HepG2 (cell line): ENCODE measurements at regions not wholly inside any gene's neighbourhood (a gene's known extent, or its start where the extent isn't known, plus 50 kb on each side); places are given as distances from the start of the nearest gene placed in this dataset.

Experiments used
- MAFK ChIP-seq, 2 experiments: IDR thresholded peaks in 1 of 2; conservative IDR thresholded peaks in 1 of 2; 2 replicates each; pipeline ENCODE4 v1.6.1; 2011; ENCODE audit warnings: improper control_type of control experiment in 2 of 2, low read length in 2 of 2
- RXRA ChIP-seq: sonication (generic); formaldehyde crosslinking; IDR thresholded peaks from 2 replicates; pipeline ENCODE4 v1.5.1; 2020; ENCODE audit warnings: missing genetic modification reagents
- TBX2 ChIP-seq: sonication (generic); formaldehyde crosslinking; IDR thresholded peaks from 2 replicates; pipeline ENCODE4 v1.5.0; 2020; ENCODE audit warnings: missing genetic modification reagents, mild to moderate bottlenecking, borderline replicate concordance
- ZNF274 ChIP-seq: sonication (generic); formaldehyde crosslinking; IDR thresholded peaks from 2 replicates; pipeline ENCODE4 v1.5.1; 2020; ENCODE audit warnings: mild to moderate bottlenecking, missing genetic modification reagents
- TF ChIP-seq, protein P1 (sequence below): sonication (generic); formaldehyde crosslinking; IDR thresholded peaks from 2 replicates; pipeline ENCODE4 v1.5.0; 2020; ENCODE audit warnings: mild to moderate bottlenecking, missing genetic modification reagents, moderate library complexity
- TF ChIP-seq, protein P2 (sequence below): sonication (generic); formaldehyde crosslinking; conservative IDR thresholded peaks from 2 replicates; pipeline ENCODE4 v1.4.0; 2020; ENCODE audit warnings: missing genetic modification reagents
- TF ChIP-seq, protein P3 (sequence below): sonication (generic); formaldehyde crosslinking; IDR thresholded peaks from 2 replicates; pipeline ENCODE4 v1.4.0; 2020; ENCODE audit warnings: missing genetic modification reagents
- TF ChIP-seq, protein P4 (sequence below): sonication (generic); formaldehyde crosslinking; IDR thresholded peaks from 2 replicates; pipeline ENCODE4 v1.9.0; 2022; ENCODE audit warnings: missing genetic modification reagents, mild to moderate bottlenecking, borderline replicate concordance

DNA sequence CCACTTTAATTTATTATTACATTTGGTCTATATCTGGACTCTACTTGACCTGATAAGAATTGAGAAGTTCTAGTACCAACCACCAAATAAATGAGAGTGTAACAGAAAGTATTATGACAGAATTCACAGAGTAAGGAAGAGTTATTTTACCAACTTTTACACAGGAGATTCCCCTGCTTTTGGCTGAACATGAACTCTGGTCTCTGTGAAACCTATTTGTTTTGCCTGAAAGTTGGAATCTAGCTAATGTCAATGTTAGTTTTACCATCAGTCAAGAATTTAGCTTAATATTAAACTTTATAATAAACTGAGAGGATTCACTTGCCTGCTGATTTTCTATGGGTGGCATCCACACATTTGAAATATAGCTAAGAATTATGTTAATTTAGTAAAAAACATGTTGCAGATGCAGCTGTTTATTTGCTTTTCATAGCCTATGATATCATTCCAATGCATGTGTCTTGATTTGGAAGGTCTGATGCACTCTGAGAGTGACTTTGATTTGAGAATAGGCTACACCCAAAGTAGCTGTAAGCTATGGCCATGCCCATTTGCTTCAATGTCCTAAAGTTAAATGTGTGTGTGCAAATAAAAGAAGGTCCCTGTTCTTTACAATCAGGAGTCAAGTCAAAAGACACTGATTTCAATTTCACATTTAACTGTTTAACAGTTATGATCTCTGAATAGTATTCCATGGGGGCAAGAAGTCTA, 150.9 kb upstream of the RASGEF1B start:
- TF ChIP-seq, protein P1, sequence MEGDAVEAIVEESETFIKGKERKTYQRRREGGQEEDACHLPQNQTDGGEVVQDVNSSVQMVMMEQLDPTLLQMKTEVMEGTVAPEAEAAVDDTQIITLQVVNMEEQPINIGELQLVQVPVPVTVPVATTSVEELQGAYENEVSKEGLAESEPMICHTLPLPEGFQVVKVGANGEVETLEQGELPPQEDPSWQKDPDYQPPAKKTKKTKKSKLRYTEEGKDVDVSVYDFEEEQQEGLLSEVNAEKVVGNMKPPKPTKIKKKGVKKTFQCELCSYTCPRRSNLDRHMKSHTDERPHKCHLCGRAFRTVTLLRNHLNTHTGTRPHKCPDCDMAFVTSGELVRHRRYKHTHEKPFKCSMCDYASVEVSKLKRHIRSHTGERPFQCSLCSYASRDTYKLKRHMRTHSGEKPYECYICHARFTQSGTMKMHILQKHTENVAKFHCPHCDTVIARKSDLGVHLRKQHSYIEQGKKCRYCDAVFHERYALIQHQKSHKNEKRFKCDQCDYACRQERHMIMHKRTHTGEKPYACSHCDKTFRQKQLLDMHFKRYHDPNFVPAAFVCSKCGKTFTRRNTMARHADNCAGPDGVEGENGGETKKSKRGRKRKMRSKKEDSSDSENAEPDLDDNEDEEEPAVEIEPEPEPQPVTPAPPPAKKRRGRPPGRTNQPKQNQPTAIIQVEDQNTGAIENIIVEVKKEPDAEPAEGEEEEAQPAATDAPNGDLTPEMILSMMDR, result no peak
- TF ChIP-seq MAFK (conservative IDR thresholded peaks at IDR 0.05 in 1 of 2, IDR thresholded peaks at IDR 0.05 in 1 of 2; ENCODE audit: low read length in 2 of 2) (no peak), ZNF274 (CRISPR knock-in tag) (no peak), TBX2 (CRISPR knock-in tag) (no peak), RXRA (CRISPR knock-in tag) (no peak)
- TF ChIP-seq, protein P2, sequence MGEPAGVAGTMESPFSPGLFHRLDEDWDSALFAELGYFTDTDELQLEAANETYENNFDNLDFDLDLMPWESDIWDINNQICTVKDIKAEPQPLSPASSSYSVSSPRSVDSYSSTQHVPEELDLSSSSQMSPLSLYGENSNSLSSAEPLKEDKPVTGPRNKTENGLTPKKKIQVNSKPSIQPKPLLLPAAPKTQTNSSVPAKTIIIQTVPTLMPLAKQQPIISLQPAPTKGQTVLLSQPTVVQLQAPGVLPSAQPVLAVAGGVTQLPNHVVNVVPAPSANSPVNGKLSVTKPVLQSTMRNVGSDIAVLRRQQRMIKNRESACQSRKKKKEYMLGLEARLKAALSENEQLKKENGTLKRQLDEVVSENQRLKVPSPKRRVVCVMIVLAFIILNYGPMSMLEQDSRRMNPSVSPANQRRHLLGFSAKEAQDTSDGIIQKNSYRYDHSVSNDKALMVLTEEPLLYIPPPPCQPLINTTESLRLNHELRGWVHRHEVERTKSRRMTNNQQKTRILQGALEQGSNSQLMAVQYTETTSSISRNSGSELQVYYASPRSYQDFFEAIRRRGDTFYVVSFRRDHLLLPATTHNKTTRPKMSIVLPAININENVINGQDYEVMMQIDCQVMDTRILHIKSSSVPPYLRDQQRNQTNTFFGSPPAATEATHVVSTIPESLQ (CRISPR knock-in tag), result no peak
- TF ChIP-seq, protein P3, sequence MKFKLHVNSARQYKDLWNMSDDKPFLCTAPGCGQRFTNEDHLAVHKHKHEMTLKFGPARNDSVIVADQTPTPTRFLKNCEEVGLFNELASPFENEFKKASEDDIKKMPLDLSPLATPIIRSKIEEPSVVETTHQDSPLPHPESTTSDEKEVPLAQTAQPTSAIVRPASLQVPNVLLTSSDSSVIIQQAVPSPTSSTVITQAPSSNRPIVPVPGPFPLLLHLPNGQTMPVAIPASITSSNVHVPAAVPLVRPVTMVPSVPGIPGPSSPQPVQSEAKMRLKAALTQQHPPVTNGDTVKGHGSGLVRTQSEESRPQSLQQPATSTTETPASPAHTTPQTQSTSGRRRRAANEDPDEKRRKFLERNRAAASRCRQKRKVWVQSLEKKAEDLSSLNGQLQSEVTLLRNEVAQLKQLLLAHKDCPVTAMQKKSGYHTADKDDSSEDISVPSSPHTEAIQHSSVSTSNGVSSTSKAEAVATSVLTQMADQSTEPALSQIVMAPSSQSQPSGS (CRISPR knock-in tag), result no peak
- TF ChIP-seq, protein P4, sequence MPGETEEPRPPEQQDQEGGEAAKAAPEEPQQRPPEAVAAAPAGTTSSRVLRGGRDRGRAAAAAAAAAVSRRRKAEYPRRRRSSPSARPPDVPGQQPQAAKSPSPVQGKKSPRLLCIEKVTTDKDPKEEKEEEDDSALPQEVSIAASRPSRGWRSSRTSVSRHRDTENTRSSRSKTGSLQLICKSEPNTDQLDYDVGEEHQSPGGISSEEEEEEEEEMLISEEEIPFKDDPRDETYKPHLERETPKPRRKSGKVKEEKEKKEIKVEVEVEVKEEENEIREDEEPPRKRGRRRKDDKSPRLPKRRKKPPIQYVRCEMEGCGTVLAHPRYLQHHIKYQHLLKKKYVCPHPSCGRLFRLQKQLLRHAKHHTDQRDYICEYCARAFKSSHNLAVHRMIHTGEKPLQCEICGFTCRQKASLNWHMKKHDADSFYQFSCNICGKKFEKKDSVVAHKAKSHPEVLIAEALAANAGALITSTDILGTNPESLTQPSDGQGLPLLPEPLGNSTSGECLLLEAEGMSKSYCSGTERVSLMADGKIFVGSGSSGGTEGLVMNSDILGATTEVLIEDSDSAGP (CRISPR knock-in tag), result no peak
